ENCODE measurements at regions not wholly inside any gene's neighbourhood (a gene's known extent, or its start where the extent isn't known, plus 50 kb on each side); places are given as distances from the start of the nearest gene placed in this dataset.

DNA sequence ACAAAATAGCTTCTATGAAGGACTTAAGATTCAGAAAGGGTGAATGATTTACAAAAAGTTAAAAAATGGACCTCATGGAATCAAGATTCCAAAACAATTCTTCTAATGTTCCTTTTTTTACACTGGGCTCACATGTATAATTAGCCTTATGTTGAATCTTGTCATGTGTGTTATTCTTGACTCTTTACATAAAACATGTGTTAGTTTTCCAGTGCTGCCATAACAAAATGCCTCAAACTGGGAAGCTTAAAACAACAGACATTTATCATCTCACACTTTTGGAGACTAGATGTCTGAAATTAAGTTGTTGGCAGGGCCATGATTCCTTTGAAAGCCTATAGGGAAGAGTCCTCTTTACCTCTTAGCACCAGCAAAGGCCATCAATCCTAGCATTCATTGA, 192.5 kb upstream of the SORCS1 start:
- Histone ChIP-seq H3K27ac (no peak overlapping the region), H3K27me3 (no peaks in the 10 kb centered on the region), H3K9ac (ENCODE audit: low read depth in 2 of 2, low read length in 2 of 2) (no peak overlapping the region), H3K4me1 (no peaks in the 10 kb centered on the region), H3K4me3 (no peak overlapping the region), H3K36me3 (no peaks in the 10 kb centered on the region), H3K9me3 (no peaks in the 10 kb centered on the region)
- intact Hi-C loops (cut with DNase I): no loop called here
- TF ChIP-seq, protein P1, sequence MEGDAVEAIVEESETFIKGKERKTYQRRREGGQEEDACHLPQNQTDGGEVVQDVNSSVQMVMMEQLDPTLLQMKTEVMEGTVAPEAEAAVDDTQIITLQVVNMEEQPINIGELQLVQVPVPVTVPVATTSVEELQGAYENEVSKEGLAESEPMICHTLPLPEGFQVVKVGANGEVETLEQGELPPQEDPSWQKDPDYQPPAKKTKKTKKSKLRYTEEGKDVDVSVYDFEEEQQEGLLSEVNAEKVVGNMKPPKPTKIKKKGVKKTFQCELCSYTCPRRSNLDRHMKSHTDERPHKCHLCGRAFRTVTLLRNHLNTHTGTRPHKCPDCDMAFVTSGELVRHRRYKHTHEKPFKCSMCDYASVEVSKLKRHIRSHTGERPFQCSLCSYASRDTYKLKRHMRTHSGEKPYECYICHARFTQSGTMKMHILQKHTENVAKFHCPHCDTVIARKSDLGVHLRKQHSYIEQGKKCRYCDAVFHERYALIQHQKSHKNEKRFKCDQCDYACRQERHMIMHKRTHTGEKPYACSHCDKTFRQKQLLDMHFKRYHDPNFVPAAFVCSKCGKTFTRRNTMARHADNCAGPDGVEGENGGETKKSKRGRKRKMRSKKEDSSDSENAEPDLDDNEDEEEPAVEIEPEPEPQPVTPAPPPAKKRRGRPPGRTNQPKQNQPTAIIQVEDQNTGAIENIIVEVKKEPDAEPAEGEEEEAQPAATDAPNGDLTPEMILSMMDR (IDR thresholded peaks at IDR 0.05): no peak
- no peak for DNase-seq

DNA sequence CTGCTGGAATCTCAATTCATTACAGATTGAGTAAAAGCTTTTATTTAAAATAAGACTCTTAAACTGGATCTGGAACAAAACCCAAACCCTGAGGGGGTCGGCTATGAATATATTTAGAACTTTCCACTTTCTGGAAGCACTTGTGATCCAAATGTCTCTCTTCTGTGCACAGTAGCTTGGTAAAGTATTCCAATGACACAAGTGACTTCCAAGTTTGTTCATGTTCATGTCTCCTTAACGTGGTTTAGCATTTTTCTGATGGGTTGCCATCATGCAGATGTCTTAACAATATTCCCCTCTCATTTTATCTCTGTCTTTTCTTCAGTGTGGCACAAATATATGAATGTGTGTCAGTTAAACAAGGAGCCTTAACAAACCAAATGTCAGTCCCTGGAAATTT, 191.9 kb upstream of the SORCS1 start:
- Histone ChIP-seq H3K27ac (no peak overlapping the region), H3K9me3 (no peaks in the 10 kb centered on the region), H3K27me3 (no peaks in the 10 kb centered on the region), H3K36me3 (no peaks in the 10 kb centered on the region), H3K4me1 (no peaks in the 10 kb centered on the region), H3K9ac (ENCODE audit: low read depth in 2 of 2, low read length in 2 of 2) (no peak overlapping the region), H3K4me3 (no peak overlapping the region)
- no peak for DNase-seq
- intact Hi-C loops (cut with DNase I): no loop called here
- TF ChIP-seq, protein P1 (IDR thresholded peaks at IDR 0.05): no peak

DNA sequence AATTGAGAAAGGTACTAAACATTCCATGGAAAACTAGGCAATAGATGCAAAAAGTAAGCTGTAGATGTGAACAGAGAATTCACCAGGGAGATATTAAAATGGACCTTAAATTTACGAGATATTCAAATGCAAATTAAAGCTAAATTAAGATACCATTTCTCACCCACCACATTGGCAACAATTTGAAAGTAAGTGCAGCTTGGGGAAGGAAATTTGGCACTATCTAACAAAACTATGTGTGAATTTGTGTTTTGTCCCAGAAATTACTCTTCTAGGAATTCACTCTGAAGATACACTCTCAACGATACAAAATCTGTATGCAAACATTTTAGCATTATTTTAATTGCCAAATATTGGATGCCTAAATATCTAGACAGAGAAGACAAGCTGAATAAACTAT, 178.2 kb upstream of the SORCS1 start:
- H3K4me3 ChIP-seq: no peak overlapping the region
- H3K9ac ChIP-seq (ENCODE audit: low read depth in 2 of 2, low read length in 2 of 2): no peak overlapping the region
- intact Hi-C loops (cut with DNase I): no loop called here
- no peaks in the 10 kb centered on the region for H3K36me3 ChIP-seq
- TF ChIP-seq, protein P1 (IDR thresholded peaks at IDR 0.05): no peak
- no peaks in the 10 kb centered on the region for H3K27me3 ChIP-seq
- DNase-seq: no peak
- no peaks in the 10 kb centered on the region for H3K4me1 ChIP-seq
- H3K27ac ChIP-seq: no peak overlapping the region
- no peaks in the 10 kb centered on the region for H3K9me3 ChIP-seq

DNA sequence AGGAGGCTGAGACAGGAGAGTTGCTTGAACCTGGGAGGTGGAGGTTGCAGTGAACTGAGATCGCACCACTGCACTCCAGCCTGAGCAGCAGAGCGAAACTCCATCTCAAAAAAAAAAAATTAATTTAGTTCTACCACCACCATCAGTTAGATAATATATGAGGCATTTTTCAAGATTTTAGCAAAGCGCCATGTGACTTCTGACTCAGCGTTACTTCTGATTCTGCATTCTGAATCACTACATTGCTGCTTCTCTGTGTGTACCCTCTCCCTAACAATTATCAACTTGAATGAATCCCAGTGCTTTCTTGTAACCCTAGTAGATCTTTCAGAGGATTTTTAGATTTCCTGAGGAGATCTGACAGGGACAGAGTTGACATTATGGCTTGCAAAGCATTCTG, 176.8 kb upstream of the SORCS1 start:
- DNase-seq: no peak
- Histone ChIP-seq H3K9ac (ENCODE audit: low read depth in 2 of 2, low read length in 2 of 2) (no peak overlapping the region), H3K27me3 (no peaks in the 10 kb centered on the region), H3K36me3 (no peaks in the 10 kb centered on the region), H3K9me3 (no peaks in the 10 kb centered on the region), H3K4me3 (no peak overlapping the region), H3K4me1 (no peaks in the 10 kb centered on the region), H3K27ac (no peak overlapping the region)
- intact Hi-C loops (cut with DNase I): no loop called here
- TF ChIP-seq, protein P1 (IDR thresholded peaks at IDR 0.05): no peak

DNA sequence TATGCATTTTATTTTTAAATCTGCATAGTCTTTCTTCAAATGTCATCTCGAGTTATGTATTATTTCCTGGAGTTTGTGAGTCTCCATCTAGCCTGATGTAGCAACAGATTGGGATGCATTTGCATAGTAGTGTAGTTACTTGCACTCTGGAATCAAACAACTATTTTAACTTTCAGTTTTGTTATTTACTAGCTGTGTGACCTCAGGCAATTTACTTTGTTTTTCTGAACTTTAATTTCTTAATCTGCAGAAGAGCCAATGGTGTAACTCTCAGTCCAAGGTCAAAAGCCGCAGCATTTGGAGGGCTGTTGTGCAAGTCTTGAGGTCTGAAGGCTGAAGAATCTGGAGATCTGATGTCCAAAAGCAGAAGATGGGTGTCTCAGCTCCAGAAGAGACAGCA, 175.8 kb upstream of the SORCS1 start:
- intact Hi-C loops (cut with DNase I): no loop called here
- Histone ChIP-seq H3K4me1 (no peaks in the 10 kb centered on the region), H3K27me3 (no peaks in the 10 kb centered on the region), H3K27ac (no peak overlapping the region), H3K9me3 (no peaks in the 10 kb centered on the region), H3K4me3 (no peak overlapping the region), H3K36me3 (no peaks in the 10 kb centered on the region), H3K9ac (ENCODE audit: low read depth in 2 of 2, low read length in 2 of 2) (no peak overlapping the region)
- DNase-seq: no peak
- TF ChIP-seq, protein P1 (IDR thresholded peaks at IDR 0.05): no peak

DNA sequence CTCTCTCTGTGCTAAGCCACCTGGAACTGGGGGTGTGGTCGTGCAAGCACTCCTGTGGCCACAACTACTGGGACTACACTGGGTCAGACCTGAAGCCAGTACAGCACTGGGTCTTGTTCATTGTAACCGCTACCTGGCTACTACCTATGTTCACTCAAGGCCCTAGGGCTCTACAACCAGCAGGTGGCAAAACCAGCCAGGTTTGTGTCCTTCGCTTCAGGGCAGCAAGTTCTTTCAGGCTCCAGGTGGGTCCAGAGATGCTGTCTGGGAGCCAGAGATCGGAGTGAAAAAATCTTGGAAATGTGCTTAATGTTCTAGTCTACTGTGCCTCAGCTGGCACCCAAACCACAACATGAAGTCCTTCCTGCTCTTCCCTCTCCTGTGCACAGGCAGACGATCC, 171.6 kb upstream of the SORCS1 start:
- intact Hi-C loops (cut with DNase I): no loop called here
- no peak for DNase-seq
- H3K4me1 ChIP-seq: no peaks in the 10 kb centered on the region
- no peaks in the 10 kb centered on the region for H3K9me3 ChIP-seq
- no peak overlapping the region for H3K27ac ChIP-seq
- no peaks in the 10 kb centered on the region for H3K36me3 ChIP-seq
- no peak overlapping the region for H3K4me3 ChIP-seq
- TF ChIP-seq, protein P1 (IDR thresholded peaks at IDR 0.05): no peak
- no peaks in the 10 kb centered on the region for H3K27me3 ChIP-seq
- no peak overlapping the region for H3K9ac ChIP-seq (ENCODE audit: low read depth in 2 of 2, low read length in 2 of 2)

All from colonic mucosa (tissue), 4 donors.